HEK293T (cell line): ENCODE measurements at regions not wholly inside any gene's neighbourhood (a gene's known extent, or its start where the extent isn't known, plus 50 kb on each side); places are given as distances from the start of the nearest gene placed in this dataset.
"Not testable (repeated sequence)": the region's sequence is repeated elsewhere in the genome, so short reads cannot be mapped to it uniquely, and the experiment has no call there.

Source experiments
- CTCF ChIA-PET: fragments of 350-600 bp; formaldehyde crosslinking; extraction: SDS; loops from one replicate; lab custom pipeline; 2021; ENCODE audit warnings: antibody characterized with exemption, inconsistent platforms; lab: Yijun Ruan, JAX
- POLR2A ChIA-PET: fragments of 350-600 bp; formaldehyde crosslinking; extraction: SDS; loops from one replicate; lab custom pipeline; 2020; ENCODE audit warnings: antibody characterized with exemption, inconsistent platforms; lab: Yijun Ruan, JAX
- DNase-seq: peaks from one replicate; pipeline ENCODE4 v3.0.0; 2012; ENCODE audit warnings: mixed read lengths; ENCODE audit errors: extremely low spot score
- ARNT ChIP-seq: fragments of 450-650 bp; IDR thresholded peaks from 2 replicates; pipeline ENCODE4 v1.6.1; 2017; ENCODE audit warnings: mild to moderate bottlenecking
- BHLHE40 ChIP-seq: fragments of 450-650 bp; IDR thresholded peaks from 2 replicates; pipeline ENCODE4 v1.6.1; 2016; ENCODE audit warnings: mild to moderate bottlenecking, moderate library complexity, borderline replicate concordance
- CTBP1 ChIP-seq: fragments of 450-650 bp; IDR thresholded peaks from 2 replicates; pipeline ENCODE4 v1.6.1; 2016; ENCODE audit warnings: borderline replicate concordance
- ELF4 ChIP-seq: fragments of 450-650 bp; IDR thresholded peaks from 2 replicates; pipeline ENCODE4 v1.6.1; 2017; ENCODE audit warnings: antibody characterized with exemption
- FOXA1 ChIP-seq: fragments of 450-650 bp; IDR thresholded peaks from 2 replicates; pipeline ENCODE4 v1.6.1; 2016; ENCODE audit warnings: mild to moderate bottlenecking
- FOXK2 ChIP-seq: fragments of 450-650 bp; IDR thresholded peaks from 2 replicates; pipeline ENCODE4 v1.6.1; 2016; ENCODE audit warnings: mild to moderate bottlenecking
- FOXM1 ChIP-seq: fragments of 450-650 bp; IDR thresholded peaks from 2 replicates; pipeline ENCODE4 v1.6.1; 2017; ENCODE audit warnings: mild to moderate bottlenecking, borderline replicate concordance
- HDGF ChIP-seq: fragments of 450-650 bp; IDR thresholded peaks from 2 replicates; pipeline ENCODE4 v1.6.1; 2017; ENCODE audit warnings: antibody characterized with exemption, borderline replicate concordance
- L3MBTL2 ChIP-seq: fragments of 450-650 bp; conservative IDR thresholded peaks from 2 replicates; pipeline ENCODE4 v1.6.1; 2016; ENCODE audit warnings: mild to moderate bottlenecking
- LEF1 ChIP-seq: fragments of 450-650 bp; IDR thresholded peaks from 2 replicates; pipeline ENCODE4 v1.6.1; 2017; ENCODE audit warnings: mild to moderate bottlenecking, borderline replicate concordance
- NFRKB ChIP-seq: fragments of 450-650 bp; IDR thresholded peaks from 2 replicates; pipeline ENCODE4 v1.6.1; 2016; ENCODE audit warnings: mild to moderate bottlenecking, moderate library complexity
- SP1 ChIP-seq: fragments of 450-650 bp; IDR thresholded peaks from 2 replicates; pipeline ENCODE4 v1.6.1; 2017
- SUZ12 ChIP-seq: fragments of 450-650 bp; IDR thresholded peaks from 2 replicates; pipeline ENCODE4 v1.6.1; 2016; ENCODE audit warnings: mild to moderate bottlenecking
- TARDBP ChIP-seq: fragments of 450-650 bp; IDR thresholded peaks from 2 replicates; pipeline ENCODE4 v1.6.1; 2016
- ZNF384 ChIP-seq: fragments of 450-650 bp; IDR thresholded peaks from 2 replicates; pipeline ENCODE4 v1.6.1; 2016
- TF ChIP-seq, protein P1 (sequence below): fragments of 450-650 bp; IDR thresholded peaks from 2 replicates; pipeline ENCODE4 v1.6.1; 2016

DNA sequence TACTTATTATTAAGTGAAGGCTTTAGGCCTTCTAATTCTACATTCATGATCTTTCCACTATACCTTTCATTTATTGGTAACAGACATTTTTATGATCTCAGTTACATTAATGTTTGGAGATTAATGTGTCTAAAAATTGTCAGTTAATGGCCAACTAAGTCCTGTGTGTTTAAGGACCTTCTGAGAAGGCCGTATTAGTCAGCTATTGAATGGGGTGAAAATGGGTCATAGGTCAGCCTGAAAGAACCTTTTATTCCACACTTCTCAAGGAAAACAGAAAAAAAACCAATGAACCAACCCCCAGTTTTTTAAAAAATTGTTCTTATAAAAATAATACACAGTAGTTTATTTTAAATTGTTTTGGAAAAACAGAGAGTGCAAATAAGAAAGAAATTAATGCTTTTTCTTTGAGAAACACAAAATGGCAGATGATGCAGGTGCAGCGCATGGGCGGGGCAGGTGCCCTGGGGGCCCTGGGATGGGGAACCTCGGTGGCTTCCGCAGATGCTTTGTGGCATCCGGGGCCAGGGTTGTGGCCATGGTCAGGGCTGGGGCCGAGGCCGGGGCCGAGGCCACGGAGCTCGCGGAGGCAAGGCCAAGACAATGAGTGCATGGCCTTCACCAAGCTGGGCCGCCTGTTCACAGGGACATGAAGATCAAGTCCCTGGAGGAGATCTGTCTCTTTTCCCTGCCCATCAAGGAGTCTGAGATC lies 141.9 kb downstream of the SPATA31D1 start:
- TF ChIP-seq NFRKB (no peak), ZNF384 (no peak), ARNT (no peak), SUZ12 (no peak), LEF1 (no peak), CTBP1 (no peak), L3MBTL2 (no peak), FOXA1 (no peak), FOXM1 (no peak), SP1 (no peak), ELF4 (no peak), HDGF (no peak), TARDBP (no peak), BHLHE40 (no peak), FOXK2 (no peak)
- TF ChIP-seq, protein P1, sequence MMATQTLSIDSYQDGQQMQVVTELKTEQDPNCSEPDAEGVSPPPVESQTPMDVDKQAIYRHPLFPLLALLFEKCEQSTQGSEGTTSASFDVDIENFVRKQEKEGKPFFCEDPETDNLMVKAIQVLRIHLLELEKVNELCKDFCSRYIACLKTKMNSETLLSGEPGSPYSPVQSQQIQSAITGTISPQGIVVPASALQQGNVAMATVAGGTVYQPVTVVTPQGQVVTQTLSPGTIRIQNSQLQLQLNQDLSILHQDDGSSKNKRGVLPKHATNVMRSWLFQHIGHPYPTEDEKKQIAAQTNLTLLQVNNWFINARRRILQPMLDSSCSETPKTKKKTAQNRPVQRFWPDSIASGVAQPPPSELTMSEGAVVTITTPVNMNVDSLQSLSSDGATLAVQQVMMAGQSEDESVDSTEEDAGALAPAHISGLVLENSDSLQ, result no peak
- DNase-seq, result no peak
- ChIA-PET POLR2A (no interaction called here), CTCF (no interaction called here)

GRCh38 chr9:82131072-82131471 lies 142.5 kb downstream of the SPATA31D1 start:
- no peak for DNase-seq
- ChIA-PET CTCF (no interaction called here), POLR2A (no interaction called here)
- TF ChIP-seq SP1 (no peak), BHLHE40 (no peak)
- TF ChIP-seq, protein P1, result no peak

GRCh38 chr9:82132024-82132423 lies 143.5 kb downstream of the SPATA31D1 start:
- CTCF ChIA-PET, result no interaction called here
- POLR2A ChIA-PET, result no interaction called here
- DNase-seq, result no peak
- TF ChIP-seq SUZ12 (no peak), BHLHE40 (no peak), SP1 (no peak), HDGF (no peak), TARDBP (no peak), CTBP1 (no peak), FOXM1 (no peak), ARNT (no peak), NFRKB (no peak), FOXA1 (no peak), LEF1 (no peak), FOXK2 (no peak), ELF4 (no peak), L3MBTL2 (no peak), ZNF384 (no peak)
- TF ChIP-seq, protein P1, result no peak

- no peak for DNase-seq
- TF ChIP-seq ELF4 (no peak), FOXA1 (no peak), CTBP1 (no peak), ZNF384 (no peak), SP1 (no peak), LEF1 (no peak), FOXM1 (no peak), HDGF (no peak), FOXK2 (no peak), NFRKB (no peak), ARNT (no peak), TARDBP (no peak), SUZ12 (no peak)
- TF ChIP-seq, protein P1, result no peak
- CTCF ChIA-PET, result no interaction called here
- POLR2A ChIA-PET, result no interaction called here
These were observed 145.4 kb downstream of the SPATA31D1 start for GRCh38 chr9:82134010-82134409.

DNA sequence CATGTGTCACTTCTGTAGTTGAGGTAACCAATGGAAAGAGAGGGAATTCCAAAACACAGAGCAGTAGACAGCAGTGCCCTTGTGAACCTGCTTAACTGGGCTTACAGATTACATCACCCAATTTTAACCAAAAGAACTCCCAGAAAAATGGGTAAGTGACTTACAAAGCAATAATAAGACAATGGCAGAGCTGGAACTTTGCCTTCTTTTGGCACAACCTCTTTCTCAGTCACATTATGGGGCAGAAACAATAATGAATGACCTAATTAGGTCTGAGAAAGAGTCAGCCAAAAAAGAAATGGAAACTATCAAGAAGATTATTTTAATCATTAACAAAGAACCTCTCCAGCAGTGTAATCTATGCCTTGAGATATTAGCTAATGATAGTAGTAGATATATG lies 146.5 kb downstream of the SPATA31D1 start:
- POLR2A ChIA-PET, result no interaction called here
- DNase-seq, result no peak

GRCh38 chr9:82138081-82138480 lies 149.5 kb downstream of the SPATA31D1 start:
- DNase-seq, POLR2A ChIA-PET, CTCF ChIA-PET: not testable (repeated sequence)

More for the DNA sequence above, 146.5 kb downstream of the SPATA31D1 start:
- TF ChIP-seq L3MBTL2 (no peak), FOXK2 (no peak), LEF1 (no peak), SUZ12 (no peak), FOXM1 (no peak), TARDBP (no peak), BHLHE40 (no peak), SP1 (no peak)
- TF ChIP-seq, protein P1, result no peak
- CTCF ChIA-PET, result no interaction called here
